ENCODE measurements at regions not wholly inside any gene's neighbourhood (a gene's known extent, or its start where the extent isn't known, plus 50 kb on each side); places are given as distances from the start of the nearest gene placed in this dataset.

DNA sequence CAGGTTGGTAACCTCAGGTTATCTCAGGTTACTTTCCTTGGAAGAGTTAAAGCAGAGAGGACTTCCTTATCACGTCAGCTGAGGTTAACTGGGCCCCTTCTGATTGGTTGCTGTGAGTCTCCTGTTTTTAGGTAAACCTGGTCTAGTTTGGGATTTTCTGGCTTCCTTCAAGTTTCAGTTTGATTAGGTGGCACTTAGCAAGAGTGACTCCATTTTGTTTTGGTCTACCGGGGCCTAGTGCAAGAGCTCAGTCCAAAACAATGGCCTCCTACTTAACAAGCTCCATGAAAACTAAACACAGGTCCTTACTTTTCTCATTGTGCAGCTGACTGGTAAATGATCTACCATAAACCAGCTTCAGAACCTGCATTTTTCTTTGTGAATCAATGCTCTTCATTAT lies 67.2 kb upstream of the GOLM1 start:
- TF ChIP-seq SRF (IDR thresholded peaks at IDR 0.05; ENCODE audit: low read depth) = no peak
- TF ChIP-seq, protein P1, sequence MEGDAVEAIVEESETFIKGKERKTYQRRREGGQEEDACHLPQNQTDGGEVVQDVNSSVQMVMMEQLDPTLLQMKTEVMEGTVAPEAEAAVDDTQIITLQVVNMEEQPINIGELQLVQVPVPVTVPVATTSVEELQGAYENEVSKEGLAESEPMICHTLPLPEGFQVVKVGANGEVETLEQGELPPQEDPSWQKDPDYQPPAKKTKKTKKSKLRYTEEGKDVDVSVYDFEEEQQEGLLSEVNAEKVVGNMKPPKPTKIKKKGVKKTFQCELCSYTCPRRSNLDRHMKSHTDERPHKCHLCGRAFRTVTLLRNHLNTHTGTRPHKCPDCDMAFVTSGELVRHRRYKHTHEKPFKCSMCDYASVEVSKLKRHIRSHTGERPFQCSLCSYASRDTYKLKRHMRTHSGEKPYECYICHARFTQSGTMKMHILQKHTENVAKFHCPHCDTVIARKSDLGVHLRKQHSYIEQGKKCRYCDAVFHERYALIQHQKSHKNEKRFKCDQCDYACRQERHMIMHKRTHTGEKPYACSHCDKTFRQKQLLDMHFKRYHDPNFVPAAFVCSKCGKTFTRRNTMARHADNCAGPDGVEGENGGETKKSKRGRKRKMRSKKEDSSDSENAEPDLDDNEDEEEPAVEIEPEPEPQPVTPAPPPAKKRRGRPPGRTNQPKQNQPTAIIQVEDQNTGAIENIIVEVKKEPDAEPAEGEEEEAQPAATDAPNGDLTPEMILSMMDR (IDR thresholded peaks at IDR 0.05 in 2 of 3, conservative IDR thresholded peaks at IDR 0.05 in 1 of 3; ENCODE audit: borderline replicate concordance in 1 of 3, insufficient read depth in 1 of 3, low read depth in 2 of 3, low read length in 2 of 3) = no peak
- no peak for TF ChIP-seq POLR2A (IDR thresholded peaks at IDR 0.05; ENCODE audit: borderline replicate concordance, extremely low read depth, insufficient read depth, insufficient read length)
- no peak for TF ChIP-seq JUND (IDR thresholded peaks at IDR 0.05)
- TF ChIP-seq, protein P2, sequence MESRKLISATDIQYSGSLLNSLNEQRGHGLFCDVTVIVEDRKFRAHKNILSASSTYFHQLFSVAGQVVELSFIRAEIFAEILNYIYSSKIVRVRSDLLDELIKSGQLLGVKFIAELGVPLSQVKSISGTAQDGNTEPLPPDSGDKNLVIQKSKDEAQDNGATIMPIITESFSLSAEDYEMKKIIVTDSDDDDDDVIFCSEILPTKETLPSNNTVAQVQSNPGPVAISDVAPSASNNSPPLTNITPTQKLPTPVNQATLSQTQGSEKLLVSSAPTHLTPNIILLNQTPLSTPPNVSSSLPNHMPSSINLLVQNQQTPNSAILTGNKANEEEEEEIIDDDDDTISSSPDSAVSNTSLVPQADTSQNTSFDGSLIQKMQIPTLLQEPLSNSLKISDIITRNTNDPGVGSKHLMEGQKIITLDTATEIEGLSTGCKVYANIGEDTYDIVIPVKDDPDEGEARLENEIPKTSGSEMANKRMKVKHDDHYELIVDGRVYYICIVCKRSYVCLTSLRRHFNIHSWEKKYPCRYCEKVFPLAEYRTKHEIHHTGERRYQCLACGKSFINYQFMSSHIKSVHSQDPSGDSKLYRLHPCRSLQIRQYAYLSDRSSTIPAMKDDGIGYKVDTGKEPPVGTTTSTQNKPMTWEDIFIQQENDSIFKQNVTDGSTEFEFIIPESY (IDR thresholded peaks at IDR 0.05; ENCODE audit: extremely low read depth, insufficient replicate concordance, low read length) = no peak
